GM18519 (cell line): ENCODE measurements at regions not wholly inside any gene's neighbourhood (a gene's known extent, or its start where the extent isn't known, plus 50 kb on each side); places are given as distances from the start of the nearest gene placed in this dataset.

Experiments
- ATAC-seq: cut with Tn5 transposase; IDR thresholded peaks from one replicate; pipeline ENCODE4 v1.9.1; 2021; ENCODE audit warnings: mild to moderate bottlenecking, moderate library complexity; ENCODE audit not compliant: unreplicated experiment, low FRiP score

DNA sequence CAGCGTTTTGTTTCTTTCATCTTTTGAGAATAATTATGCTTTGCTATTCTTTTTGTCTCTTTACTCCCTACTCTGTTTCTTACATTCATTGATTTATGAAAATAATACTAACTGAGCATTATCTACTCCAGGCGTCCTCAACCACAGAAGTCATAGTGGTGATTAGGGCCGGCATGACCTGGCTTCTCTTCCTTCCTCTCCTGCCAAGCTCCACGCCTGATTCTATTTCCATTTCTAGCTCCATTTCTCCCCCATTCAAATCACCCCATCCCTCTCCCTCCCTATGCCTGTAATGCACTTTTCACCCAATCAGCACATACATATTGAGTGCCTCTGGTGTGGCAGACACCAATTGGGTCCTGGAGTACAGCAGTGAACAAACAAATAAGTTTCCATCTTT is 183.2 kb upstream of the GPR12 start:
- no peak for ATAC-seq

DNA sequence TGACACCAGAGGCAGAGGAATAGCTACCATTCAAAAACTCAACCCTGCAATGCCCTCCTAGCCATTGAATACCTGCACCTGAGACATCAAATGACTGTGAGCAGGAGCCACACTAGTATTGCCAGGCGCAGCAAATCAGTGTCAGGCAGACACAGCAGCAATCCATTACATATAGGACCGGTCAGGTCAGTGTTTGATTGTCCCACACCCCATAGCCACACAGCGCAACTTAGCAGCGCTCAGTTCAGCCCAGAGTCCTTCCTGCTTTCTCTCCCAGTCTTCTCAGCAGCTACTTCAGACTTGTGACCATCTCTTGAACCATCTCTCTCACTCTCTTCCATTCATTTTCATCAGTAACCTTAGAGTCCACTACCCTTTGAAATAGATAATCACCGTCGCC is 181.6 kb upstream of the GPR12 start:
- no peak for ATAC-seq

DNA sequence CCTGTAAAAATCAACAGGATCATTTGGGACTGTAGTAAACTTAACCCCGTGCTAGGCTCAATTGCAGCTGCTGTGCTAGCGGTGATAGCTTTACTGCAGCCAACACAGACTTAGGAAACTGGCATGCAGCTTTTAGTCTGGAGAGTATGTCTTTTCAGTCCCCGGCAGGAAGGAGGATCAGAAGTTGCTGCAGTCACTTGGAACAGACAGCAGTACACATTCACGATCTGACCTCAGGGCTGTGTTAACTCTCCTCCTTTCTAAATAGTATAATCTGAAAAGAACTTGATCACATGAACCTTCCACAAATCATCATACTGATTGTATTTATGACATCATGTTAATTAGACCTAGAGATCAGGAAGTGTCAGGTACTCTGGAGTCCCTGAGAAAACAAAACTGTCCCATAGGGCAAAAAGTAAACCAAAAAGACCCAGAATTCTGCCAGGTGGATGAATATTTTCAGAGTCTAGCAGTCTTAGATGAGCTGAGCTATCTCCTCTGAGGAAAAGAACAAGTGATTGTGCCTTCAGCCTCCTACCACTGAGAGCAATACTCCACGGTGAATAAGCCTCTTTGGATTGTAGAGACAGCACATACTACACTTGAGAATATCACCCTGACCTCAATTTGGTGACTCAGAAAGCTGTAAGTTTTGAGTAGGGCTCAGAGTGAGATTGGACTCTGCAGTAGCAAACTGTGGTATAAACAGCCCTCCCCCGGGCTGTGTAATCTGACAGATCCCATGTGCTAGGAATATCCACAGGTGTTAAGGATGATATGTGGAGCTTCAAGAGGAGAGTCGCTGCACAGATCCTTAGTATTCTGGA is 181.0 kb upstream of the GPR12 start:
- ATAC-seq = no peak

- no peak for ATAC-seq
These were observed 173.5 kb upstream of the GPR12 start for GRCh38 chr13:26934096-26934495.

- no peak for ATAC-seq
These were observed 171.9 kb upstream of the GPR12 start for GRCh38 chr13:26932465-26932864.

DNA sequence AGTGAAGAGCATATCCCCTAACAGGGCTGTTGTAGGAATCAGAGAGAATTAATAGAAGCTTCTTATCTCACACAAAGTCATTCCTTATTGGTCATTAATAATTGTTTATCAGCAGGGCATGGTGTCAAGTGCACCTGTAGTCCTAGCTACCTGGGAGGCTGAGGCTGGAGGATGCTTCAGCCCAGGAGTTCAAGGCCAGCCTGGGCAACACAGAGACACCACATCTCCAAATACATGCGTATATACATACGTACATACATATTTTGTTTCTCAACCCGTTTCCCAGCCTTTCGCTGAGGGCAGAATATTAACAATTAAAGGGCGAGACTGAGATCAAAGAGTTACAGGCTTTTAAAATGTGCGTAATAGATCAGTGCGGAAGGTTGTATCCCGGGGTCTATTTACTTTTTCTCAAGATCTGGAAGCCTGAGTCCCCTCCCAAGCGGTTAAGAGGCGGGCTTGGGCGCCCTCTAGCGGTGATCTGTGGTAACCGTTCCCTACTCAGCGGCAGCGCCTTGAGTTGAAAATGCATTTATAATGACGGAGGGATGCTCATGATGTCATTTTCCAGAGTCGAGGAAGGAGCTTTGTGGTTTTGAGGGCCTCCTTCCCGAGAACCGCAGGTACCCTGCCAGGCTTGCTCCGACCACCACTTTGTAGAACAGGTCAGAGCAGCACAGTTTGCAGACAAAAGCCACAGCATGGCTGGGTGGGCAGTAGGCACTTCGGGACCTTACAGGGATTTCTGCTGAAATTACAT is 169.6 kb upstream of the GPR12 start:
- no peak for ATAC-seq

DNA sequence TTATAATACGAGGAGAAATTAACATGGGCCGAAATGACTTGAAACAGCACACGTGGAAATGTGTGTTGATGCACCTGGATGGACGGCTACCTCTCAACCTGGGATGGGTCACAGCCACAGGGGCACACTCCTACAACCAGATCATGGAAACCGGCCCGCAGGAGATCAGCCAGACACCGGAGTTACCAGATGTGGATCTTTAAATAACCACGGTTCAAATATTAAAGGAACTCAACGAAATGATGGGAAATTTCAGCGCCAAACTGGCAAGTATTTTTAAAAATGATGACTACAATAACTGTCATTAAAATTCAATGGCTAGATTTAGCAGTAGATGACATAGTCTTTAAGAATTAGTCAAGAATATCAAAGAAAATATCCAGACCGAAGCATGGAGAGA is 166.9 kb upstream of the GPR12 start:
- no peak for ATAC-seq

DNA sequence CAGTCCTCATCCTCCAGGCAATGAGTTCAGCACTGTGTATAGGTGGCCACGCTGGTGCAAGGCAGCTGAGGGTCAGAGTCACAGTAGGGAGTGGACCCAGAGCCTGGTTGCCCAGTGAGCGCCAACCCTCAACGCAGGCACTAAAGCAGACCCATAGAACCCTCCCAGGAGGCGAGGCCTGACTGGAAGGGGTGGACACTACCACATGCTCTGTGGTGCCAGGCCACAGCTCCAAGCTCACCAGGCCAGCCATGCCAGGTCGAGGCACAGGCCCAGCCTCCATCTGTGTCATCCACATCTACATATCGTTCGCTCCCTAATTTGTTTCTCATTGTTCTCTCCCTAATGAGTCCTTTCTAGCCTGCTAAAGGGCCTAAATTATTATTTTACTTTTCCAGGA is 165.8 kb upstream of the GPR12 start:
- ATAC-seq = no peak

- ATAC-seq = no peak
These were observed 163.4 kb upstream of the GPR12 start for GRCh38 chr13:26923824-26924605.

DNA sequence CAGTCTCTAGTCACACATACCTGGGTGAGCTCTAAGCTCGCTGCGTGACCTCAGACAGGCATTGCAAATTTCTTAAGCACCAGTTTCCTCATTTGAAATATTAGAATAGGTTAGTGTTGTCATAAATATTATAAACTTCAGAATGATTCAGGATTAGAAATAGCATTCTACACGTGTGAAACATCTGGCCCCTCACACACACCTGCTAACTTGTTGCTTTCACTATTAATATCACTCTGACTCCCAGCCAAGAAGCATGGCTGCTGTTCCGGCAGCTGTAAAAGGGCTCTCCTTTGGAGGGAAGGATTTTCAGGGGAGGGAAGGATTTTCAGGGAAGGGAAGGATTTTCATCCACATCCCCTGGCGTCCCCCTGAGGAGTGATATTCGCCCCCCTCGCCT is 161.3 kb upstream of the GPR12 start:
- ATAC-seq = no peak

- ATAC-seq = no peak
These were observed 160.2 kb upstream of the GPR12 start for GRCh38 chr13:26920614-26921355.

- no peak for ATAC-seq
These were observed 159.1 kb upstream of the GPR12 start for GRCh38 chr13:26919732-26920131.

DNA sequence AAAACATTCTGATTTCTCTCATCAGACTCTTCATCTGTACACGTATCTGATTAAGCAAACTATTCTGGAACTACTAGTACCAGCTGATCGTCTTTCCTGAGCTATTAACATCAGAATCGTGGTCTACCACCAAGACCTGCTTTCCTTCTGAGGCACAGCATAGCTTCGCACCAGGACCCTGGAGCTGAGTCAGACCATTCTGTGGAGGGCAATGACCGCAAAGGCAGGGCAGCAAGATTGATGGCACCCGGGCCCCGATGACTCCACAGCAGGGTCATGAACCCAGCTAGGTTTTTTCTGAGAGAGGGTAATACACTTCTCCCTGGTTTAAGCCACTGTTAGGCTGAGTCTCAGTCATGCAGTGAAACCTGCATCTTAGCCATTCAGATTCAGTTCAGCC is 158.7 kb upstream of the GPR12 start:
- no peak for ATAC-seq

- ATAC-seq = no peak
These were observed 154.0 kb upstream of the GPR12 start for GRCh38 chr13:26914624-26915023.

GRCh38 chr13:26914148-26914547 is 153.6 kb upstream of the GPR12 start:
- ATAC-seq = no peak

GRCh38 chr13:26910754-26911465 is 150.3 kb upstream of the GPR12 start:
- no peak for ATAC-seq

GRCh38 chr13:26909477-26909876 is 148.9 kb upstream of the GPR12 start:
- ATAC-seq = no peak

GRCh38 chr13:26908126-26908525 is 147.5 kb upstream of the GPR12 start:
- no peak for ATAC-seq

DNA sequence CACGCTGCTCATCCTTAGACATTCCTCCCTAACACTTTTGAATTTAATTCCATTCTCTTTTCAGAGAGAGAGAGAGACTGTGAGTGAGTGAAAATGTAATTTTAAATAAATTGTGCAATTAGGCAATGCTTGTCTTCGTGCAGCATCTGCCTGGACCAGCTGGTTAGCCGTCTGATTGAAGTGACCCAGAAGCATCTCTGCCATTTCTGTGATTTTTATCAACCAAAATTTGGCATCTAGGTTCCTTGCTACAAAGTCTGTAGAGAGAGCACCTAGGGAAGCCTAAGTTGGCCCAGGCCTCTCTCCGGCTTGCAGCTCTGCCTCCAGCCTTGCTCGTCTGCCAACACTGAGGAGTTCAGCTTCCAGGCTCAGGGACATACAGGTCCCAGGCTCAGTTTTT is 138.6 kb upstream of the GPR12 start:
- no peak for ATAC-seq
